ENCODE measurements at regions not wholly inside any gene's neighbourhood (a gene's known extent, or its start where the extent isn't known, plus 50 kb on each side); places are given as distances from the start of the nearest gene placed in this dataset.

DNA sequence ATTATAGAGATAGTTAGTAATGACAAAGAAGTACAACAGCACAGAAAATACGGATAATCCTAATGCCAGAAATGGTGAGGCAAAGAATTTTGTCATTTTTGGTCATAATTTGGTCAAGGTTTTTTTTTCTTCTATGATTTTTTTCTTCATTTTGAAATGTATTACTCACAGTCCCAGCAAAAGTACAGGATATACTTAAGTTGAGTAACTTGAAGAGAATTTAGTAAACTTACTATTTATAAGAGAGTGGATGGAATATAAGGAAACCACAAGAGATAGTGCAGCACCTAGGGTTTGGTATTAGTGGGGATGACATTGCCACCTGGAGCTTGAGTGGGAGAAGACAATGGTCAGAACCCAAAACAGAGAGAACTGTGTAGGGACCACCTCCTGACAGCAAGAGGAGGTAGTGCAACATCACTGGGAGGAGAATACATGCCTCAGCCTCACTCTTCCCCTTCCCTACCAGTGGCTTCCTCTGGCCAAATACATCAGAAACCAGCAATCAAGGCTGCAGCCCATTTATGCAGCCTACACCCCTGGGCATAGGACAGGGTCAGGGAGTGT lies 434.5 kb upstream of the TRPC7 start:
- no peak for TF ChIP-seq POLR2AphosphoS5 (IDR thresholded peaks at IDR 0.05; ENCODE audit: low read depth, low read length)
- TF ChIP-seq FOXP2 (optimal IDR thresholded peaks at IDR 0.05; ENCODE audit: borderline replicate concordance, extremely low read depth, extremely low read length, insufficient read depth) = no peak
- TF ChIP-seq SIN3A (IDR thresholded peaks at IDR 0.05; ENCODE audit: borderline replicate concordance, insufficient read depth, low read length) = no peak
- TF ChIP-seq, protein P1, sequence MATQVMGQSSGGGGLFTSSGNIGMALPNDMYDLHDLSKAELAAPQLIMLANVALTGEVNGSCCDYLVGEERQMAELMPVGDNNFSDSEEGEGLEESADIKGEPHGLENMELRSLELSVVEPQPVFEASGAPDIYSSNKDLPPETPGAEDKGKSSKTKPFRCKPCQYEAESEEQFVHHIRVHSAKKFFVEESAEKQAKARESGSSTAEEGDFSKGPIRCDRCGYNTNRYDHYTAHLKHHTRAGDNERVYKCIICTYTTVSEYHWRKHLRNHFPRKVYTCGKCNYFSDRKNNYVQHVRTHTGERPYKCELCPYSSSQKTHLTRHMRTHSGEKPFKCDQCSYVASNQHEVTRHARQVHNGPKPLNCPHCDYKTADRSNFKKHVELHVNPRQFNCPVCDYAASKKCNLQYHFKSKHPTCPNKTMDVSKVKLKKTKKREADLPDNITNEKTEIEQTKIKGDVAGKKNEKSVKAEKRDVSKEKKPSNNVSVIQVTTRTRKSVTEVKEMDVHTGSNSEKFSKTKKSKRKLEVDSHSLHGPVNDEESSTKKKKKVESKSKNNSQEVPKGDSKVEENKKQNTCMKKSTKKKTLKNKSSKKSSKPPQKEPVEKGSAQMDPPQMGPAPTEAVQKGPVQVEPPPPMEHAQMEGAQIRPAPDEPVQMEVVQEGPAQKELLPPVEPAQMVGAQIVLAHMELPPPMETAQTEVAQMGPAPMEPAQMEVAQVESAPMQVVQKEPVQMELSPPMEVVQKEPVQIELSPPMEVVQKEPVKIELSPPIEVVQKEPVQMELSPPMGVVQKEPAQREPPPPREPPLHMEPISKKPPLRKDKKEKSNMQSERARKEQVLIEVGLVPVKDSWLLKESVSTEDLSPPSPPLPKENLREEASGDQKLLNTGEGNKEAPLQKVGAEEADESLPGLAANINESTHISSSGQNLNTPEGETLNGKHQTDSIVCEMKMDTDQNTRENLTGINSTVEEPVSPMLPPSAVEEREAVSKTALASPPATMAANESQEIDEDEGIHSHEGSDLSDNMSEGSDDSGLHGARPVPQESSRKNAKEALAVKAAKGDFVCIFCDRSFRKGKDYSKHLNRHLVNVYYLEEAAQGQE (IDR thresholded peaks at IDR 0.05; ENCODE audit: insufficient read depth in 1 of 2, low read depth in 2 of 2, low read length in 2 of 2) = no peak
- TF ChIP-seq TAF1 (IDR thresholded peaks at IDR 0.05; ENCODE audit: borderline replicate concordance, insufficient read depth, low read length) = no peak

DNA sequence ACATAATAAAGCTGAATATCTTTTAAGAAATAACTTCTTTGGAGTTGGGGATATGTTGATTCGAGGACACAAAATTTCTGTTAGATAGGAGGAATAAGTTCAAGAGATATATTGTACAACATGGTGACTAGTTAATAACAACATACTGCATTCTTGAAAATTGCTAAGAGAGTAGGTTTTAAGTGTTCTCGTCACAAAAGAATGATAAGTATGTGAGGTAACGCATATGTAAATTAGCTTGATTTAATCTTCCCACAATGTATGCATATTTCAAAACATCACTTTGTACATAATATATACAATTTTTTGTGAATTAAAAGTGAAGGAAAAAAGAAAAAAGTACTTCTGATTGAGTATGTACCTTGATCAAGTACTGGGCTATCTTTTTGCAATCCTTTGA lies 428.0 kb upstream of the TRPC7 start:
- TF ChIP-seq TAF1 (IDR thresholded peaks at IDR 0.05; ENCODE audit: borderline replicate concordance, insufficient read depth, low read length) = no peak

DNA sequence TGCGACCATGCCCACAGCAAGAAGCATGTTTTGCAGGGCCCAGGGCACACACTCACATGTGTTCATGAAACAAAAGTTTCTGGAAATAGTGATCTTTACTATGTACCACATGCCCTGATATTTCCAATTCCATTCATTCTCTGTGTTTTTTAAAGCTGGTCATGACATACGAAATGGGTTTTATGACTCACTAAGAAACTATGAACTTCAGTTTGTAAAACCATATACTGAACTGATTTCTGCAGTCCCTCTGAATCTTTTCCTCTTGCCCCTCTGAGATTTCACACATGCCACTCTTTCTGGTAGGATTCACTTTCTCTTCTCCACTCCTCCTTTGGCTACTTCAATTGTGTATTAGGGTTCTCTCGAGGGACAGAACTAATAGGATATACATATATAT lies 416.1 kb upstream of the TRPC7 start:
- TF ChIP-seq FOXP2 (optimal IDR thresholded peaks at IDR 0.05; ENCODE audit: borderline replicate concordance, extremely low read depth, extremely low read length, insufficient read depth) = no peak
- TF ChIP-seq POLR2AphosphoS5 (IDR thresholded peaks at IDR 0.05; ENCODE audit: low read depth, low read length) = no peak
- TF ChIP-seq, protein P1 (IDR thresholded peaks at IDR 0.05; ENCODE audit: insufficient read depth in 1 of 2, low read depth in 2 of 2, low read length in 2 of 2) = no peak
- no peak for TF ChIP-seq TAF1 (IDR thresholded peaks at IDR 0.05; ENCODE audit: borderline replicate concordance, insufficient read depth, low read length)
- TF ChIP-seq SIN3A (IDR thresholded peaks at IDR 0.05; ENCODE audit: borderline replicate concordance, insufficient read depth, low read length) = no peak

DNA sequence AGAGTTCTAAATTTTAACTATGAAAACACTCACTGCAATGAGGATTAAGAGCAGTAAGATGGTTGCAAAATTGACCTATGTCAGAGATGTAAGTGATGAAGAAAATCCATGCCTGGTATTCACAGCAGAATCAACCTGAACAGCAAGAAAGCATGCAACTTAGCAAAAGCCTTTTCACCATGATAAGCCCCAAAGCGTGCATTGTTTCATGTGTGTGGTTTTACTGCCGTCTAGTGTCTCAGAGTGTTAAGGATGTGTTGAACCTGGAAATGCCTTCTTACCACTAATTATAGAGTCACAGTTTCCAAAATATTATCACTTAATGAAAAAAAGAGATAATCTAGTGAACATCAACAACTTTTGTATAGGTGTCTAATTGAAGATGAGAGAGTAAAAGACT lies 415.2 kb upstream of the TRPC7 start:
- no peak for TF ChIP-seq SIN3A (IDR thresholded peaks at IDR 0.05; ENCODE audit: borderline replicate concordance, insufficient read depth, low read length)
- TF ChIP-seq, protein P1 (IDR thresholded peaks at IDR 0.05; ENCODE audit: insufficient read depth in 1 of 2, low read depth in 2 of 2, low read length in 2 of 2) = no peak
- TF ChIP-seq FOXP2 (optimal IDR thresholded peaks at IDR 0.05; ENCODE audit: borderline replicate concordance, extremely low read depth, extremely low read length, insufficient read depth) = no peak
- TF ChIP-seq TAF1 (IDR thresholded peaks at IDR 0.05; ENCODE audit: borderline replicate concordance, insufficient read depth, low read length) = no peak
- no peak for TF ChIP-seq POLR2AphosphoS5 (IDR thresholded peaks at IDR 0.05; ENCODE audit: low read depth, low read length)

DNA sequence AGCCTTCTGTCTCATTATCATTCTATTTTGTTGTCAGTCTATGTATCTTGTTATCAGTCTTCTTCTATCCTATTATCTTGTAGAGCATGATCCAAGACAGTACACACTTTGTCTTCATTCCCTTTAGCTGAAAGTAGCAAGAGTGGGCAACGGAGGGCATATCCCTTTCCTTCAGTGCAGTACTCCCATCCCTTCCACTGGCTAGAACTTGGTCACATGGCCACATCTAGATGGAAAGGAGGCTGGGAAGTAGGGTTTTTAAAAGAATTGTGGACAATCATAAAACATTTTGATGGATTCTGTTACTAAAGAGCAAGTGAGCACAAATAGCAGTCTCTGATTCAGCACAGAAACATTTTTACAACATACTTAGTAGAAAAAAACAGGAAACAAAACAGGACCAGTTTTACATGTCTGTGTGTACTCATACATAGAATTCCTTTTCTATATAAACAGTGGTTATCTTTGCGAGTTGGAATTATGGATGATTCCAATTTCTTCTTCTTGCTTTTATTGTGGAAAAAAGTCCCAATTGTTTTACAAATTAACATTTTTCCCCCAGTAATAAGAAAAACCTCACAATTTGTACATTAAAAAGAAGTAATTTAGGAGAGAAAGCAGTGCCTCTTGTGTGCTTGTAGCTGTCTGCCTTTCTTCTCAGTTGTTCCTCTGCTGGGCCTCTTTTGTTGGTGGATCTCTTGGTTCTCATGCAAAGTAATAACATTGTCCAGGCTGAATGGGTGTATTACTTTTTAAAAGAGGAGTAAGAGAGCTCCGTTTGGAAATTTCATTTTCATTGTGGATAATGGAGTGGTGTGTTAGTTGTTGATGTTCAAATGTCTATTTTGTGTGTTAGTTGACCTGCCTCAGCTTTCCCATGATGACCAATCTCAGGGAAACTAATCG lies 410.9 kb upstream of the TRPC7 start:
- TF ChIP-seq FOXP2 (optimal IDR thresholded peaks at IDR 0.05; ENCODE audit: borderline replicate concordance, extremely low read depth, extremely low read length, insufficient read depth) = no peak
- no peak for TF ChIP-seq TAF1 (IDR thresholded peaks at IDR 0.05; ENCODE audit: borderline replicate concordance, insufficient read depth, low read length)
- TF ChIP-seq, protein P1 (IDR thresholded peaks at IDR 0.05; ENCODE audit: insufficient read depth in 1 of 2, low read depth in 2 of 2, low read length in 2 of 2) = no peak
- TF ChIP-seq SIN3A (IDR thresholded peaks at IDR 0.05; ENCODE audit: borderline replicate concordance, insufficient read depth, low read length) = no peak
- no peak for TF ChIP-seq POLR2AphosphoS5 (IDR thresholded peaks at IDR 0.05; ENCODE audit: low read depth, low read length)
